IPS-NIHi7 (cell line): ENCODE measurements at regions not wholly inside any gene's neighbourhood (a gene's known extent, or its start where the extent isn't known, plus 50 kb on each side); places are given as distances from the start of the nearest gene placed in this dataset.
A peak's percentile ranks its signal among the peaks of the same experiment; 100 is the strongest.

ENCODE experiments used
- DNase-seq: peaks from one replicate; pipeline ENCODE4 v3.0.0; 2012; ENCODE audit warnings: mixed read lengths; ENCODE audit errors: extremely low spot score

- no peak for DNase-seq
Observed at GRCh38 chr4:122038896-122039295, 87.0 kb upstream of the TRPC3 start.

GRCh38 chr4:122034619-122035018 lies 82.8 kb upstream of the TRPC3 start:
- no peak for DNase-seq

- no peak for DNase-seq
Observed at GRCh38 chr4:122027203-122027602, 75.3 kb upstream of the TRPC3 start.

- no peak for DNase-seq
Observed at GRCh38 chr4:122017296-122017695, 65.4 kb upstream of the TRPC3 start.

- DNase-seq, result no peak
Observed at GRCh38 chr4:122015203-122015602, 63.3 kb upstream of the TRPC3 start.

GRCh38 chr4:122012735-122013134 lies 60.9 kb upstream of the TRPC3 start:
- DNase-seq, result no peak

- no peak for DNase-seq
Observed at GRCh38 chr4:122010610-122011009, 58.8 kb upstream of the TRPC3 start.

- no peak for DNase-seq
Observed at GRCh38 chr4:122009524-122009923, 57.7 kb upstream of the TRPC3 start.

- no peak for DNase-seq
Observed at GRCh38 chr4:122007016-122007415, 55.2 kb upstream of the TRPC3 start.

GRCh38 chr4:122005064-122005755 lies 53.4 kb upstream of the TRPC3 start:
- no peak for DNase-seq

GRCh38 chr4:122003335-122003734 lies 51.5 kb upstream of the TRPC3 start:
- peak; percentile 82 for DNase-seq
